SK-N-MC (cell line): ENCODE measurements at regions not wholly inside any gene's neighbourhood (a gene's known extent, or its start where the extent isn't known, plus 50 kb on each side); places are given as distances from the start of the nearest gene placed in this dataset.

Experiments used
- EZH2 ChIP-seq: fragments of 200-600 bp; sonication (generic); IDR thresholded peaks from one replicate; pipeline ENCODE4 v1.6.1; 2017; ENCODE audit warnings: antibody characterized with exemption
- POLR2AphosphoS5 ChIP-seq: IDR thresholded peaks from 2 replicates; pipeline ENCODE4 v1.6.1; 2012; ENCODE audit warnings: mild to moderate bottlenecking, low read depth, low read length, borderline replicate concordance

GRCh38 chr1:30478799-30479563, 244.4 kb downstream of the MATN1 start:
- TF ChIP-seq EZH2 (no peak), POLR2AphosphoS5 (no peak)
